UCSD-AML1 (cell line): ENCODE measurements at regions not wholly inside any gene's neighbourhood (a gene's known extent, or its start where the extent isn't known, plus 50 kb on each side); places are given as distances from the start of the nearest gene placed in this dataset.

Experiments
- DNase-seq: peaks from one replicate; lab custom pipeline; 2025; ENCODE audit not compliant: unreplicated experiment; lab: John Stamatoyannopoulos, UW

DNA sequence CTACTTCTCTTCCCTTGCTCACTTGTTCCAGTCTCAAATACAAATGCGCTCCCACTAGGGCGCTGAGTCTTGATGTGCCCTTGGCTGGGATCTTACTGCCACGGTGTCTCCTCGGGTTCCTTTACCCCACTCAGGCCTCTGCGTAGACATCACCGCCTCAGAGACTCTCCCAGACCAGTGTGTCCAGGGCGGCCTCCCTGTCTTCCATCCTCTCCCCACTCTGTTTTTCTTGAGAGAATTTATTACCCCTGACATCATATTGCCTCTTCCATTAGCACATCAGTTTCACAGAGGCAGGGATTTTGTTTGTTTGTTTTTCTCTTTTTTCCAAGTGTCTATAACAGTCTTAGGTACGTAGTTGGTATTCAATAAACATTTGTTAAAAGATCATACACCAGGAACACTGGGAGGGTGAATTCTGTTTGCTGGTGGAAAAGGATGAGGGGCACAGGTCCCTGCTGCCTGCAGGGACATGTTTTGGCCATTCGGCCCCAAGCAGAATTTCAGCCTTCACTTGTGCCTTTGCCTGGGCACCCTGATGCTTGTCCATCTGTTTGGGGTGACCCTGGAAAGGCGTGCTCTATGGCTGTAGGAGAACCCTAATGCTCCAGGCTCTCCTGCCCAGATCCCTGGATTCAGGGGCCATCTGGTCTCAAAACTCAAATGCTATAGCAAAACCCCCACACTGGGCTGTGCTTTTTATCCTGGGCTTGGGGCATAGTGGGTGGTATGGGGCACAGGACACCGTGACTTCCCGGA, 55.0 kb downstream of the RPL37A start:
- DNase-seq: no peak

DNA sequence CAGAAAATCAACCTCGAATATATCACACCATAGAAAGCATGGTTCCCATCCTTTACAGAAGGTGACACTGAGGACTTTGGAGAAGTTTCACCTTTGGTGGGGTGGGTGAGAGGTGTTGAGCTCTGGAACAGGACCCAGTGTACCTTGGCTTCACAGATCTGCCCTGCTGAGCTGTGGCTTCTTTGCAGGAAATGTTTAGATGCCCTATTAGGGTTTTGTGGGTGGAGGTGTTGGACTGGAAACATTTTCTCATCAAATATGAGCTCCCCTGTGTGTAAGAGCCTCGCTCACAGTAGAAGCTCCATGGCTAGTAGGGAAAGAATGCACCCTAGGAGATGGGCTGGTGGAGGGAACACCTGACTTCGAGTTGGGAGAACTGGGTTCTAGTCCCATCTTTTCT, 55.6 kb downstream of the RPL37A start:
- DNase-seq: no peak

DNA sequence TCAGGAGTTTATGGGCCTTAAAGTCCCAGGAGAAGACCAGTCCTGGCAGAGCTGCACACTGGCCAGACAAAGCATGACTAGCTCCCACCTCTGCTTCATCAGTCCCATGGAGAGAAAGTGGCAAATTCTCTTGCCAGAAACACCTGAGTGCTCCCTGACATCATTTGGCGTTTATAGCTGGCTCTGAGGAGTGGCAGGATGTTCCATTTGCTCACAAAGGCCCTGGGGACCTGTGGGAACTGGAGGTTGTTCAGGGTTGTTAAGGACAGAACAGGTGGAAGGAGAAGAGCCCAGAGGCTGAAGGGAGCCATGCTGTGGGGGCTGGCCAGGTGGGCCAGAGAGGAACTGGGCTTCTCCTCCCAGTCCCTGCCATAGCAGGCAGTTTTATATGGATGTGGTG, 56.1 kb downstream of the RPL37A start:
- no peak for DNase-seq

DNA sequence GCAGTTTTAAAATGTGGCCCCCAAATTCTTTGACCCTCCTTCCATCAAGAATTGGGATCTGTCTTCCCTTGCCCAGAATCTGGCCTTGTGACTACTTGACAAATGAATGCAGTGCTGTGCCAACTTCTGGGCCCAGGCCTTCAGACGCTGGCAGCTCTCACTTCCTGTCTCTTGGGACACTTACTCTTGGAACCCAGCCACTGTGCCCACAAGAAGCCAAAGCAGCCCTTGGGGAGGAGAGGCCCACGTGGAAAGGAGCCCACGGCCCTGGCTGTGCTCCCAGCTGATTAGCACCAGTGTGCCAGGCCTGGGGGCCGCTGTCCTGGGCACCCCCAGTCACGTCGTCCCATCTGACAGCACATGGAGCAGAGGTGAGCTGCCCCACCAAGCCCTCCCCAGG, 56.6 kb downstream of the RPL37A start:
- DNase-seq: peak; percentile 32

DNA sequence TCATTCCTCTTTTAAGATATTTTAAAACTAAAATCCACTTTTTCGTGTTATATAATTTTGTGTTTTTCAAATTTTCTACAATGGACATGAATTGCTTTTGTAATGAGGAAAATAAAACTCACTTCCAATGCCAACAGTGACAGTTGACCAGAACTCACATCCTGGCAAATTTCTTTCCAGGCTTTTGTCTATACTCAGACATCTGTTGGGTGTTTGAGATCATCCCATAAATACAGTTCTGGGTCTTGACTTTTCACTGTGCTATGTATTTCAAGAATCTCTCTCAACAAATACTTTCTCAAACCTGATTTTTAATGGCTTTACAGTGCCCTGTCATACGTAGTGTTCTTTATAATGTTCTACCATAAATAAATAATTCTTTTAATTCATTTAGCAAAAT, 57.6 kb downstream of the RPL37A start:
- DNase-seq: no peak

DNA sequence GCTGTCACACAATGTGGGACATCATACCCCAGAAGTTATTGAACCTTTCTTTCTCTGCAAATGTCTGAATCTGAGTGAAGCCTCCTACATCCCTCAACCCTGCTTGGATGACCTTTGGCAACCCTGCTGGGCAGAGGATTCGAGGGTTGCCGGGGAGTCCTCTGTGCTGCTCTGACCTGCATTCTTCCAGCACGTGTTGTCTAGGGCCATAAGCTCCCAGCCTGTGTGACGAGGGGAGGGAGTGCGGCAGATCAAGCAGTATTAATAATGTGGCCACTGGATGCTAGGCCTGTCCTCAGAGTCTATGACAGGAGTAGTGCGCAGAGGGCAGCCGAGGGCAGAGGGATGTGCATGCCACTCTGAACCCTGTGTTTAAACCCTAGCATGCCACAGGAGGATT, 58.8 kb downstream of the RPL37A start:
- DNase-seq: no peak

DNA sequence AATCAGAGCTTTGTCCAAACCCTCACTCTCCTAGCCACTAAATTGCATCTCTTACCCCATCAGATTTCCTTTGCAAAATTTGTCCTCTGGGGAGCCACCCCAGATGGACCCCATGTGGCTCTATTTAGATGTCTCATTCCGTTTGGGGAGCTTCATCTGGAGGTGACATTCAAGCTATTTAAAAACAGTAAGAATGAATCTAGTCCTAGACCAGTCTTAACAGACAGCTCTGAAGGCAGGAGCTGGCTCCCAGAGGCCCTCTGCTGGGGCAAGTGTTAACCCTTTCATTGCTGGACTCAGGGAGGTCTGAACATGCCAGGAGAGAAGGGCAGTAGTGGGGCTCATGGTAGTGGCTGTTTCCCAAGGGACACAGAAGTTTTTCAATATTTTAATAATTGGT, 59.2 kb downstream of the RPL37A start:
- no peak for DNase-seq

DNA sequence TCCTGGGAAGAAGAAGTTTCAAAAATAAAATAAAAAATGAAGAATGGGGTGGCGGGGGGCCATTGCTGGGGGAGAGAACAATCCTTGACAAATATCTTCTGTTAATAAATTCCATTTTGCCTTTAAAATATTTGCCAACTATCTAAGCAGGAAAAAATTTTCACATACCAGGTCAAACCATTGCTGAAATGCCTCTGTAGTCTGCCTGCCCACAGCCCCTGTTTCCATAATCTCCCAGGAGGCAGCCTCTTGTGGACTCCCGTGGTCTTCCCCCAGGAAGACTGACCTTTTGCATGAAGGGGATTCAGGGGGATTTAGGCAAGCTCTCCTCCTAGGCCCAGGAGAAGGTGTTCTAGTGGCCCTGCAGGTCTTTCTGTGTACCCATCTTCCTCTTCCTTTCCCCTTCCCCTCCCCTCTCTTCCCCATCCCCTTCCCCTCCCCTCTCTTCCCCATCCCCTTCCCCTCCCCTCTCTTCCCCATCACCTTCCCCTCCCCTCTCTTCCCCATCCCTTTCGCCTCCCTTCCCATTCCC, 61.0 kb downstream of the RPL37A start:
- no peak for DNase-seq

DNA sequence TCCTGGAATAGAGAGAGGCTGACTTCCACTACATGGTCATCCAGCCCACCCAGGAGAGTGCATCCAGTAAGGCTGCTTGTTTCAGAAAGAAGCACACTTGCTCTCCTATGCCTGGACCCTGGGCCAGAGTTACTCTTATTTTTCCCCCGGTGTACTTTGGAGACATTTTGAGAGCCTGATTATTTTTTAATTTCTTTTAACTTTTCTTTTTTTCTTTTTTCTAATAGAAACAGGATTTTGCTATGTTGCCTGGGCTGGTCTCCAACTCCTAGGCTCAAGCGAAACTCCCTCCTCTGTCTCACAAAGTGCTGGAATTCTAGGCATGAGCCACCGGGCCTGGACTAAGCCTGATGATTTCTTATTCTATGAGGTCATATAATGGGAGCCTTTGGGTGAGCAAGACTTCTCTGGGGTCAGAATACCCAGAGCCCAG, 62.2 kb downstream of the RPL37A start:
- DNase-seq: no peak

DNA sequence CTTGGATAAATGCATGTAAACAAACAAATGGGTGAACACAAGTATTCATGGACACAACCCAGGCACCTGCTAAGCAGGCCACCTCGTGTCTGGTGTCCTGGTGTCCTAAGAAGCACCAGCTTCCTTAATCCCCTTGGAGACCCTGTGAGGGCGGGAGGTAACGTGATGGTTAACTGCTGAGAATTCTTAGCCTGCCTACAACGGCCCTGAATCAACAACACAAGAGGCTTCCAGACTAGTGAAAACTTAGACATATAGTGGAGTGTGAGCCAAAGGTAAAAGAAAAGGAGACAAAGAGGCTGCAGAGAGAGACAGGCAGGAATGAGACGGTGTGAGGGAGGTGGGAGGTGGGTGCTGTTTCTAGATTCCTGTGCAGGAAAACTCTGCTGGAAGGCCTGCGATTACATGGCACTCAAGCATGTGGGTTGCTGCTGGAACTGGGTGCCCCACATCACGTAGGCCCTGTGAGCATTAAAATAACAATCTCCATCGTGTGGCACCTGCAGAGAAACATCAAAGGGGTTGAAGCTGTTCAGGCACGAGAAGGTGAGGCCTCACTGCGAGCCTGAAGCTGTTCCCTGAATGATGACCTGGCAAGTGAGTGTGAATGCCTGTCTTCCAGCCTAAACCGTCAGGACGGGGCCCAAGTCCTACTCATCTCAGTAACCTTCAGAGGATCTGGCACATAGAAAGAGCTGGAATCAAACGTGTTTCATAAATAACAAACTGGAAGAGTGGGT, 64.2 kb downstream of the RPL37A start:
- DNase-seq: no peak

DNA sequence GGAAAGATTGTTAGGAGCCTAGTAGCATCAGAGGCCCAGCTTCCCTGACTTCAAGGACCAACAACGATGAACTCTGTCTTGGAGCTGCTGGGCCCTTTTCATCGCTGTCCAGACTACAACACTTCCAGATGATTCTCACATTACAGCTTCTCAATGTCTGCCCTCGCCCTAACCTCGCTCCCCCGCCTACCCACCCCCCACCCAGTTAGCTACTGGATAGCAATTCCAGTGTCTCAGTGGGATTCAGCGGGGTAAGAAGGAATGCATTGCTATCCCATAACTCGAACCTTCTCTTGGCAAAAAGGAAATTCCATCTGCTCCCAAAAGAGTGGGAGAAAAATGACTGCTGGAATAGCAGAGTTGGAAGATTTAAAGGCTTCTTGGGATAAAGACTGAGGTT, 65.0 kb downstream of the RPL37A start:
- no peak for DNase-seq

DNA sequence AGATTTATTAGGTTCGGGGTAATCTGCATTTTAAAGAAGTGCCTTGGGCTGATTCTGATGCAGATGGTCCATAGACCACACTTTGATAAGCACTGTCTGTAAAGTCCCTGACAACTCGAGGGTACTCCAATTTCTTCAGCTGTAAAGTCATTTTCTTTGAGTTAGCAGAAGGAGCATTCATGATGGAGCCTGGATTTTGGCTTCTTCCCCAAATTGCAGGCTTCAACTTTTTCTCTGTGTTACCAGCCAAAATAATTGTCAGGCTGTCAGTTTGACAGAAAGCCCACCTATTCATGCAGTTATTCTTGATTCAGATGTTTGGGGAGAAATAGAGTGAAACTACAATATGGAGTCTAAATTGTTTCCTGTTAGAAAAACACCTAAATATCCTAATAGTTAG, 66.0 kb downstream of the RPL37A start:
- DNase-seq: no peak

DNA sequence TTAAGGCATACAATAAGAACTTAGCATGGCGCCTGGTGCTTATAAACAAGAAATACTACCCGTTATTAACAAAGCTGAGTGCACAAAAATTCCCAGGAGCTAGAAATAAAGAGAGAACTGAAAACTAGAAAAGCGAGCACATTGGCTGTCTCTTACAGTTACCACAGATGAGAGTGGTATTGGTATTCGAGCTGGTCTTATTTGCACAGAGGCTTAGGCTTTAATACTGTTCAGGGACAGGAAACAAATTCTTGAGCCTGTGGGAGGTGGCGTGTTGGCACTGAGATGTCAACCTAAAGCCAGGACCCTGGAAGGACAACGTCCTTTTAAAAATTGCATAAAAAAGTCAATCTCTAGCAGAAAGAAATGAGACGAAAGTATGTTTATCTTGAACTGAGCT, 67.3 kb upstream of the IGFBP2 start:
- DNase-seq: no peak

DNA sequence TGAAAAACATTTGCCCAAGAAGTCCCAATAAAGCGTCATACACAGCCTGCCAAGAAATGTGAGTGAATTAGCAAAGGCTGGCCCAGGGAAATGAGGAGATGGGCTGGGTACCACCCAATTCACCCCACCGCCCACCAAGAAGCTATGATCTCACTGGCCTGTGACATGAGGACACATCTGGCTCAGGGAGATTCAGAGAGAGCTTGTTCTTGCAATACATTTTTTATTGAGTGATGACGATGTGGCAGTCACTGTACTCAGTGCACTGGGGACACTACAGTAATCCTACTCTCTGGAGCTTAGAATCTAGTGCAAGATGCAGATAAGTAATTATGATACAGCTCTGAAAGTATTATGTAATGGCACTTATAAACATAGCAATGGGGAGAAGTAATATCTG, 64.6 kb upstream of the IGFBP2 start:
- DNase-seq: no peak

DNA sequence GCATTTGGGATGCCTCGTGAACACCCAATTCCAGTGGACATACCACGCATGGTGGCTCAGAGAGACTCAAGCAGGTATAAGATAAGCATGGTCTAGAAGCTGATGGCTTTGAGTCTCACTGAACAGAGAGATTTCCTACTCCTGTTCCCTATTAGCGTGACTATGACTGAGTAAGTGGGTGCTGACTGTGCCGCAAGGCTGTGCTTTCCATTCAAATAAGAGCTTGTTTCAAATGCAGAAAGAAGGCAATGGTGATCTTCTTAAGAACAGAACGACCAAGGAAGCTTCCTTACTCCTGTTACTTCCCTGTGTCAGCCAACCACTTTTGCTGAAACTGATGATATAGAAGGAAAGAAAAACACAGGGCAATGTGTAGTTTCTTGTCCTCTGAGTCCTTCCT, 63.5 kb upstream of the IGFBP2 start:
- DNase-seq: no peak

DNA sequence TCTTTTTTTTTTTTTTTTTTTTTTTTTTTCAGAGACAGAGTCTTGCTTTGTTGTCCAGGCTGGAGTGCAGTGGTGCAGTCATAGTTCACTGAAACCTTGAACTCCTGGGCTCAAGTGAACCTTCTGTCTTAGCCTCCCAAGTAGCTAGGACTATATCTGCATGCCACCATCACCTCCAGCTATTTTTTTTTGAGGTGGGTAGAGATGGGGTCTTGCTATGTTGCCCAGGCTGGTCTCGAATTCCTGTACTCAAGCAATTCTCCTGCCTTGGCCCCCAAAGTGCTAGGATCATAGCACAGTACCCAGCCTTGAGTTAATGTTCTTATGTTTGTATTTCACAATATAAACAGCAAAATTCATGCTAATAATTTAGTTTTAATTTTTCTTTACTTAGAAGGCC, 62.9 kb upstream of the IGFBP2 start:
- DNase-seq: no peak

DNA sequence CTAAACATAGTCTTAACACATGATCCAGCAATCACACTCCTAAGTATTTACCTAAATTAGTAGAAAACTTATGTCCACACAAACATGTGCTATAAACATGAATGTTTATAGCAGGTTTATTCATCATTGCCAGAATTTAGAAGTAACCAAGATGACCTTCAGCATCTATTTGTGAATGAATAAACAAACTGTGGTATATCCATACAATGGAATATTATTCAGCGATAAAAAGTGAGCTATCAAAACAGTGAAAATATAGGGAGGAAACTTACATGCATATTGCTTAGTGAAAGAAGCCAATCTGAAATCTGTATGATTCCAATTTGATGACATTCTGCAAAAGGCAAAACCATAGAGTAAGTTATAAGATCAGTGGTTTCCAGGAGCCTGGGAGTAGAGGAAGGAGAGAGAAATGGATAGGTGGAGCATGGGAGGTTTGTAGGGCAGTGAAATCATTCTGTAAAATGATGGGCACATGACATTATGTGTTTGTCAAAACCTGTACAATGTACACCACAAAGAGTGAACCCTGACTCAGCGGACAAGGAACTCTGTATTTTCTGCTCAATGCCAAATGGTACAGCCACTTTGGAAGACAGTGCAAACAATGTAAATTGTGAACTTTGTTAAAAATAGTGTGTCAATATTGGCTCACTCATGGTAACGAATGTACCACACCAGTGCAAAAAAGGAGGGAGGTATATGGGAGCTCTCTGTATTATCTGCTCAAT, 61.9 kb upstream of the IGFBP2 start:
- DNase-seq: no peak

DNA sequence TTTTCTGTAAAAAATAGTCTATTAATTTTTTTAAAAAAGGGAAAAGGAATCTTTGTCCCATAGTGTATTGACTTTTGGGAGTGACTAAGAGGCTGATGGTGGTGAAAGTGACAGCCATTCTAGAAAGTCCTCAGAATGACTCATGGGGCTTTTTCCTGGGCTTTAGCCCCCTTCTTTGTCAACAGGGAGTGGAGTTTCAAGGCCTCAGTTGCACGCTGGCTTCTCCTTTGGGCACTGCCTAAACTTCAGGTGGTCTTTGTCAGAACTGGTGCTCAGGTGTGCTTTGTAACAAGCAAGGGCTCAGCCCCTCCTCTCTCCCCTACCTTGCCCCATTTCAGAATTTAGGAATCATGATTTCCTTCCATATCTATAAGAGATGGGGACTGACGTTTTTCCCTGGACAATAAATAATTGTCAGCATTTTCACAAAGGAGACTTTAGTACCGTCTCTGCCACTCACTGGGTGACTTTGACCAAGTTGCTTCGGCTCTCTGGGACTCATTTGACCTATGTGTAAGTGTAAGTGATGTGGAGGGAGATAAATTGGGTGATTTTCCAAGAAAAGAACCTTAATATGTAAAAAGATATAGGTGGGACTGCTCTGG, 61.2 kb upstream of the IGFBP2 start:
- no peak for DNase-seq

DNA sequence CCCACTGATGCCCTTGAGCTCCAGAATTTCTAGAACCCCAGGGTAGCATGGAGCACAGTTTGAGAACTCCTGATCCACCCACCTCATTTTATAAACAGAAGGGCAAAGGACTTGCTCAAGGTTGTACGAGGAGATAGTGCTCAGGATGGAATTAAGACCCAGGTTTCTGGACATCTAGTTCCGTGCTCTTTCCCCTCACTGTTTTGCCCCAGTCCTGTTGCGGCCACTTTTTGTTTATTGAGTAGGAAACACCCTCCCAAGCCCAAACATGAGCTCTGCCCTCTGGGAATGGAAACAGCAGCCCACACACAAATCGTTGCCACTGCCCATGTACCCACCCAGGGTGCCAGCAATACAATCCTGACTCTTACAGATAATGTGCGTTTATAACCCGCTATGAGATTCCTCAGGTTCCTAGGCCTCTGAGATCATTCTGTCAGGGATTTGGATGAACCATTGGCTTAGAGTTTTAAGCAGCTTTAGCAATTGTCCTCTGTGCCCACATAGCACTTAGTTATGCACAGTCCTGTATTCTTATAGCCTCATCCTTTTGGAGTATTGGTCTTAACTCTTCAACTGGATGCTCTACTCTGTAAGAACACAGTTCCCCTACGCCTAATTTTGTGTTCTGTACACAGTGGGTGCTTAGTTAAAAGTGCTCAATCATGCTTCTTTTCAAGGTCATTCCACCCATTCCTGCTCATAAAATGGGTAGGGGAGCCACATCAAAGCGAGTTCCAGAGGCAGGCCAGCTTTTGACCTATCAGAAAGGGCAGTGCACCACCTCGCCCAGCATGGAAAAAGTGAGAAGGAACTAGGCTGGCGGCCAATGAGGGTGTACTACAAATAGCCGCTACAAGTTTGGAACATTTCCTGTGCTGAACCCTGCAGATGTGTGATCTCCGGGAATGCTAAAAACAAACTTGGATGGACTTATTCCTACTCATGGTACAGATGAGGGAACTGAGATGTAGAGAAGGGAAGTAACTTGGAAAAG, 60.3 kb upstream of the IGFBP2 start:
- DNase-seq: no peak

DNA sequence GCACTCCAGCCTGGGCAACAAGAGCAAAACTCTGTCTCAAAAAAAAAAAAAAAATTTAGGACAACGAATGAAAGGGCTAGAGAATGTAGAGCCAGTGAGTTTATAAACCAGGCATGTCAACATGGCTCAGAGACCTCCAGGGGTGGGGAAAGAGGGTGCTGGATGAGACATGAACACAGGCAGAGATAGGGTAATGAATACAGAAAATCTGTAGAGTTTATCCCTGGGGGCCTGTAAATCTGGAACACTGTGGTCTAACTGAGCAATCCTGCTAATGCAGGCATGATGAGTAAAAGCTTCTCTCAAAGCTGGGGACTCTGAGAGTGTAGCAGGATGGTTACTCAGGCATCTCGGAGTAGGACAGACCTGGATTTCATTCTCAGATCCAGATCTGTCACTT, 59.2 kb upstream of the IGFBP2 start:
- no peak for DNase-seq
